Vagina (tissue), 2 donors: ENCODE measurements at regions not wholly inside any gene's neighbourhood (a gene's known extent, or its start where the extent isn't known, plus 50 kb on each side); places are given as distances from the start of the nearest gene placed in this dataset.
A peak's percentile ranks its signal among the peaks of the same experiment; 100 is the strongest.

Experiments used
- DNase-seq, 2 donors: peaks; one replicate each; pipeline ENCODE4 v3.0.0-alpha.2; 2017; ENCODE audit errors: extremely low spot score in 2 of 2
- H3K27ac ChIP-seq: fragments of 200-600 bp; sonication (generic); one replicate; pipeline ENCODE4 v1.5.1; 2019
- H3K27me3 ChIP-seq: fragments of 200-600 bp; sonication (generic); one replicate; pipeline ENCODE4 v1.5.1; 2019
- H3K36me3 ChIP-seq, 2 donors: fragments of 200-600 bp; sonication (generic); one replicate each; pipeline ENCODE4 v1.5.1; 2017 to 2019
- H3K4me1 ChIP-seq: fragments of 200-600 bp; sonication (generic); one replicate; pipeline ENCODE4 v1.5.1; 2019
- H3K4me3 ChIP-seq, 2 donors: fragments of 200-600 bp; sonication (generic); 1 replicate in 1 of 2; 2 replicates in 1 of 2; pipeline ENCODE4 v1.5.1; 2016 to 2019
- H3K9me3 ChIP-seq: fragments of 200-600 bp; sonication (generic); one replicate; pipeline ENCODE4 v1.5.1; 2019
- CTCF ChIP-seq, 3 experiments: fragments of 450-650 bp in 2 of 3; fragments of 200-600 bp in 1 of 3; sonication (generic) in 1 of 3; IDR thresholded peaks; one replicate each; pipeline ENCODE4 v1.5.1; 2017 to 2019; ENCODE audit warnings: antibody characterized with exemption in 3 of 3, mild to moderate bottlenecking in 2 of 3, moderate library complexity in 2 of 3
- POLR2A ChIP-seq, 2 donors: fragments of 450-650 bp; IDR thresholded peaks; one replicate each; pipeline ENCODE4 v1.6.1; 2017; ENCODE audit warnings: antibody characterized with exemption in 2 of 2, mild to moderate bottlenecking in 2 of 2, moderate library complexity in 2 of 2
- POLR2AphosphoS5 ChIP-seq, 2 donors: sonication (generic); formaldehyde crosslinking; IDR thresholded peaks; one replicate each; pipeline ENCODE4 v1.9.0; 2017; ENCODE audit warnings: antibody characterized with exemption in 2 of 2, mild to moderate bottlenecking in 2 of 2, low read depth in 1 of 2; ENCODE audit not compliant: insufficient read depth in 1 of 2
- intact Hi-C: fragments of 100-400 bp; cut with DNase I; formaldehyde crosslinking; loops from one replicate; pipeline ENCODE4 v1.15.1; 2023

- no peak overlapping the region for H3K27ac ChIP-seq
- H3K4me1 ChIP-seq: no peaks in the 10 kb centered on the region
- intact Hi-C loops: no loop called here
- TF ChIP-seq POLR2AphosphoS5 (IDR thresholded peaks at IDR 0.05; ENCODE audit: insufficient read depth in 1 of 2, low read depth in 1 of 2) (no peak), CTCF (IDR thresholded peaks at IDR 0.05) (no peak), POLR2A (IDR thresholded peaks at IDR 0.05) (no peak)
- H3K9me3 ChIP-seq: no peaks in the 10 kb centered on the region
- H3K4me3 ChIP-seq: no peak overlapping the region
- no peak for DNase-seq
- H3K27me3 ChIP-seq: no peaks in the 10 kb centered on the region
- H3K36me3 ChIP-seq: no peaks in the 10 kb centered on the region
Measured at GRCh38 chr12:30462249-30462648, 233.4 kb downstream of the IPO8 start.

- Histone ChIP-seq H3K4me1 (no peaks in the 10 kb centered on the region), H3K27me3 (no peaks in the 10 kb centered on the region), H3K36me3 (no peaks in the 10 kb centered on the region), H3K4me3 (no peak overlapping the region), H3K27ac (no peak overlapping the region), H3K9me3 (no peaks in the 10 kb centered on the region)
- TF ChIP-seq CTCF (IDR thresholded peaks at IDR 0.05) (no peak), POLR2A (IDR thresholded peaks at IDR 0.05) (no peak), POLR2AphosphoS5 (IDR thresholded peaks at IDR 0.05; ENCODE audit: insufficient read depth in 1 of 2, low read depth in 1 of 2) (no peak)
- intact Hi-C loops: no loop called here
- DNase-seq: no peak
Measured at GRCh38 chr12:30461026-30461615, 234.5 kb downstream of the IPO8 start.

- no peaks in the 10 kb centered on the region for H3K27me3 ChIP-seq
- no peaks in the 10 kb centered on the region for H3K9me3 ChIP-seq
- no peaks in the 10 kb centered on the region for H3K36me3 ChIP-seq
- H3K4me1 ChIP-seq: no peaks in the 10 kb centered on the region
- no peak for TF ChIP-seq POLR2A (IDR thresholded peaks at IDR 0.05)
- no peak for TF ChIP-seq CTCF (IDR thresholded peaks at IDR 0.05)
- TF ChIP-seq POLR2AphosphoS5 (IDR thresholded peaks at IDR 0.05; ENCODE audit: insufficient read depth in 1 of 2, low read depth in 1 of 2): no peak
- intact Hi-C loops: no loop called here
- H3K27ac ChIP-seq: no peak overlapping the region
- no peak for DNase-seq
- no peak overlapping the region for H3K4me3 ChIP-seq
Measured at GRCh38 chr12:30458453-30458852, 237.2 kb downstream of the IPO8 start.

- peak overlapping the region; percentile 51 for H3K27ac ChIP-seq
Measured at GRCh38 chr12:30457621-30458289, 237.9 kb downstream of the IPO8 start.

More at GRCh38 chr12:30457621-30458289, 237.9 kb downstream of the IPO8 start:
- H3K36me3 ChIP-seq: no peaks in the 10 kb centered on the region
- H3K4me1 ChIP-seq: no peaks in the 10 kb centered on the region
- no peak for TF ChIP-seq POLR2A (IDR thresholded peaks at IDR 0.05)
- peak in 1 of 2 donors; percentile 74 for TF ChIP-seq POLR2AphosphoS5 (IDR thresholded peaks at IDR 0.05; ENCODE audit: insufficient read depth in 1 of 2, low read depth in 1 of 2)
- TF ChIP-seq CTCF (IDR thresholded peaks at IDR 0.05): peak in 1 of 3 experiments; percentile 31
- intact Hi-C loops: no loop called here
- no peaks in the 10 kb centered on the region for H3K9me3 ChIP-seq
- no peak overlapping the region for H3K4me3 ChIP-seq
- H3K27me3 ChIP-seq: no peaks in the 10 kb centered on the region
- no peak for DNase-seq
